Non-pigmented ciliary epithelial cell (primary cell): ENCODE measurements at regions not wholly inside any gene's neighbourhood (a gene's known extent, or its start where the extent isn't known, plus 50 kb on each side); places are given as distances from the start of the nearest gene placed in this dataset.

ENCODE experiments used
- DNase-seq: peaks from one replicate; pipeline ENCODE4 v3.0.0-alpha.2; 2010; ENCODE audit warnings: low read depth

- no peak for DNase-seq
Measured at GRCh38 chr18:69330385-69331005, 70.2 kb upstream of the DOK6 start.

- no peak for DNase-seq
Measured at GRCh38 chr18:69349912-69350597, 50.6 kb upstream of the DOK6 start.
